NCI-H774 (cell line): ENCODE measurements at regions not wholly inside any gene's neighbourhood (a gene's known extent, or its start where the extent isn't known, plus 50 kb on each side); places are given as distances from the start of the nearest gene placed in this dataset.
"Not testable (repeated sequence)": the region's sequence is repeated elsewhere in the genome, so short reads cannot be mapped to it uniquely, and the experiment has no call there.

Source experiments
- DNase-seq: peaks from one replicate; lab custom pipeline; 2025; lab: John Stamatoyannopoulos, UW

DNA sequence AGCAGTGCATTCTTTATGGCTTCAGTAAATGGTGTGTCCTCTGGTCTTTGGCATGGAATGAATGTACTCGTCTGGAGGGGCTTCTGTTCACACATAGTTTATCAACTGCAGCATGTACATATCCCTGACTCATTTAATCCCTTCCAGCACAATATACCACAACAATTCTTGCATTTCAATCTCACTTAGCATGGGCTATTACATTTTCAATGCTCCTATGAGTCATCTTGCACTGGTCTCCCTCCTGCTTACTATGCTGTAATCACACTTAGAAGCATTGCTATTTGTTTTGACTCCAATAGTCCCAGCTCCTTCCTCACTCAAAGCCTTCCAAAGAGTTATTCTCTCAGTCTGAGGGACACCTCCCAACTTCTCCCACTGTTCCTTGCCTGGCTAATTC is 180.9 kb upstream of the NUDT10 start:
- DNase-seq, result no peak

DNA sequence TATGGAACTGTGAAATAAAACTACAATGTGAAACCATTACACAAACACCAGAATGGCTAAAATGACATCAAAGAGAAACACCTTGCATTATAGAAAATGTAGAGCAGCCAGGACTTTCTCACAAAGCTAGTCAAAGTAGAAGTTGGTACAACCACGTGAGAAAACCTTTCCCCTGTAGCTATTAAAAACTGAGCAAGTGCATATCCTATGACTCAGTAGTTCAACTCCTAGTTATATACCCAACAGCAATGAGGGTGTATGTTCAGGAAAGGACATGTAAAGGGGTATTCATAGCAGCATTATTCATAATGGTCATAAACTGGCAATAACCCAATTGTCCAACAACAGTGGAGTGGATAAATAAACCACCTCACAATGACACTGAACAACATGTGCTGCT is 177.5 kb upstream of the NUDT10 start:
- no peak for DNase-seq

DNA sequence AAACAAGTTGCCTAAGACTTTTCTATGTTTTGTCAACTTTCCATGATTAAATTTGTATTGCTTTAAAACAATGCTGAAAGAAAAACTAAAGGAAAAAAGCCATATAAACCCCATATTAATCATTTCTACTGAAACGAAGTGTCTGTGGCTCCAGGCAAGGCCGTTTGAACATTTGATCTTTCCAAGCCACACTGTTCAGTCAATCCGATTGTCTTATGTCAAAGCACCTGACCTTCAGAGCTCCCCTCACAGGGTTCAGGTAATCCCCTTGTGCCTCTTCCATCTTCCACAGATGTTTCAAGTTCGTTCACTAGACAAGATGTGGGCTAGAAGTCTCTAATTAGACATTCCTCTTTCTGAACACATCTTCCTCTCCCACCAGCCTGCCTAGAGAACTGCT is 177.1 kb upstream of the NUDT10 start:
- DNase-seq, result no peak

DNA sequence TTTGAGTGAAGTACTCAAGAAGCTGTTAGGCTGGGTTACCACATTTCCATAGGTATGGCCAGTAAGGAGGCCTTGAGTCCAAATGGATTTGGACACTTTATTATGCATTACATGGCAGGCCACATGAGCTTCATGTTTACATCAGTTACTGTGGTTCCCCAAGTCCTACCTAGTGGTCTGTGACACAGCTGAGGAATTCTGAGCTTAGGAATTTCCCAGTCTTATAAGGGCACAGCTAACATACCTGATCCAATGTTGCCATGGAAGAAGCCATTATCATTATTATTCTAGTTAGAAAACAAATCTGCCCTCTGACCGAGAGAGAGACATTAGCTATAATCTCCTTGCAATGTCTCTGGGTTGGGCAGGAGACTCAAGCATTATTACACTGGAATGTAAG is 174.4 kb upstream of the NUDT10 start:
- no peak for DNase-seq

DNA sequence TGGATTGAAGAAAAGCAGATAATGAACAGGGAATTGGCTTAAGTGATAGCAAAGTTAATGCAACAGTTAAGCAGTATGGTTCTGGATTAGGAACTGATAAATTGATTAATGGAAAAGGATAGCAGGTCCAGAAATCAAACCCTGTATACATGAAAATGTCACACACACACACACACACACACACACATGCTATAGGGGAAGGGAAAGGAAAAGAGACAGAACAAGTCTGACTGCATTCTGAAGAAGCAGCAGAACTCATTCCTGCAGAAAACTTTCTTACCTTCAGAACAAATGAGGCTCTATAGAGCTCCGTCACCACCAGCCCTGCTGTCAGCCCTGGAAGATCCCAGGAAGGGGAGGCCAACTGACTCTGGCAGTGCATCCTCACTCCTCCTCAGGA is 173.2 kb upstream of the NUDT10 start:
- DNase-seq, result not testable (repeated sequence)

DNA sequence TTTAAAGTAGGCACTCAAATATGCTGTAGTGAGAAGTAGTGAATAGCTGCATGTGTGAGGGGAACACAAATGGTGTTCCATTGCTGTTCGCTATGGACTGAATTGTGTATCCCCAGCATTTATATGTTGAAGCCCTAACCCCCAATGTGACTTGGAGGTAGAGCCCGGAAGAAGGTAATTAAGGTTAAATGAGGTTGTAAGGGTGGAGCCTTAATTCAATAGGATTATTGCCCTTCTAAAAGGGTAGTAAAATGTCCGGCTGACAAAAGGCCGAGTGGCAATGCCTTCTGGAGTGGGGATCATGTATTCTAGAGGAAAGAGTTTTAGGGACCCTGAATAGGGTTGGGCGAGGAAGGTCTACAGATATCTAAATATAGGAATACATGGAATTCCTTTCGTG is 168.9 kb upstream of the NUDT10 start:
- no peak for DNase-seq

DNA sequence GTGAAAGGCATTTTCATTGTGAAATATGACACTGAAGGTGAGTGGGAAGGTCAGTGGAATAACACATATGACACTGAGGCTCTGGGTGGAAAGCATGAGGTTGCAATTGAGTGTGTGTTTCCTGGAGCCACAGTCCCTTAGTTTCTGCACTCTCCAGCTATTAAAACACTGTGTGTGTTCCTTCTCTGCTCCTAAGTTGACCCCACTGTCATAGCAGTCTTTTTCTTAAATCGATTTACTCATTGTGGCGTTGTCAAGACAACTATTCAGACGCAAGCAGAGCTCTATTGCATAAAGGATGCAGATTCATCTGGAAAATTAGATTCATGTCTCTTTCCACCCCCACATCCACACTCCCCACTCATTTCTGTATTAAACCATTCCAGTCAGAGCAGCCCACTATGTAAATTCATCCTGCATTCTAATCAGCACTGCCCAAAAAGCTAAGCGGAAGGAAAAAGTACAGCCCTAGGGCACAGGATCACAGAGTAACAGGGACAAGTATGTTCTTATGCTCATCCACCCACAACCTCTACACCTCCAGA is 154.2 kb upstream of the NUDT10 start:
- not testable (repeated sequence) for DNase-seq

DNA sequence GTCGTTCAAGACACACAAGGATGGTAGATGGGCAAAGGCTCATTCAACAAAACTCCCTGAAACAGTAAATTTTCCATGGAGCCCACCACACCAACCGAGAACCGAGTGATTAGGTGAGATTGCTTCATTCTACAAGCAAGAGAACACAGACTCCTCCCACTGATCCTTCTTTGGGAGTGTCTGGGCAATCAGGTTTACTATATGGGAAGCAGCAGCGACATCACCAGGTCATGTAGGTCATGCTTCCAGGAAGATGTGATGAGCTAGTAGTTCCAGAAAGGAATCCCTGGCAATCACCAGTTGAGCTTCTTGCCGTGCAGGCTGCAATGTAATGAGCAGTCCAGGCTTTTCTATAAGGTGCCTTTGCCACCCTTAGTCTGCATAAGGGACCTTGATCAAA is 152.8 kb upstream of the NUDT10 start:
- not testable (repeated sequence) for DNase-seq

DNA sequence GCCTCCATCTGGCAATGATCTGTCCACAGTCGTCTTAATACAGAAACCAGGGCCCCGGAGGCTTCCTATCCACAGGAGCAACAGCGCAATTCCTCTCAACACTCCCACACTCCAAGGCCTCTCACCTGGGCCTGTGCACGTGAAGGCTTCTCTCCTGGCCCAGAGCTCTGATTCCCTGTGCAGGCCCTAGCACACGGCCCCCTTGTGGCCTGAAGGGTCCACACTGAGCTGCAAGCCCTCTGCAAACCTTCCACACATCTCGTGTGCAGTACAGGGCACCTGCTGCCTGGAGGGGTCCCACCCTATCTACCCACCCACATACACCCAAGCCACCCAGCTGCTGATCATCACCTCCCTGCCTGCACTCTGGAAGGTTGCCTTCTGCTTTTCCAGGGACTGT is 150.1 kb upstream of the NUDT10 start:
- no peak for DNase-seq

DNA sequence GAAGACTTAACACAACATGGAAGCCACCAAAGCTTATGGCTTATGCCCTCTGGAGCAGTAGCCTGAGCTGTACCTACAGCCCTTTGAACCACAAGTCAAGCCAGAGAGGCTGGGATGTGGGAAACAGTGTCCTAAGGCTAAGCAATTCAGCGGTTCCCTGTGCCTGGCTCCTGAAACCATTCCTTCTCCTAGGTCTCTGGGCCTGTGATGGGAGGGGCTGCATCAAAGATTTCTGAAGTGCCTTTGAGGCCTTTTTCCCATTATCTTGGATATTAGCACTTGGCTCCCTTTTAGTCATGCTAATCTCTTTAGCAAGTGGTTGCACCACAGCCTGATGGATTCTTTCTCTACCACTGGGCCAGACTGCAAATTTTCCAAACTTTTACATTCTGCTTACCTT is 140.5 kb upstream of the NUDT10 start:
- DNase-seq, result no peak

DNA sequence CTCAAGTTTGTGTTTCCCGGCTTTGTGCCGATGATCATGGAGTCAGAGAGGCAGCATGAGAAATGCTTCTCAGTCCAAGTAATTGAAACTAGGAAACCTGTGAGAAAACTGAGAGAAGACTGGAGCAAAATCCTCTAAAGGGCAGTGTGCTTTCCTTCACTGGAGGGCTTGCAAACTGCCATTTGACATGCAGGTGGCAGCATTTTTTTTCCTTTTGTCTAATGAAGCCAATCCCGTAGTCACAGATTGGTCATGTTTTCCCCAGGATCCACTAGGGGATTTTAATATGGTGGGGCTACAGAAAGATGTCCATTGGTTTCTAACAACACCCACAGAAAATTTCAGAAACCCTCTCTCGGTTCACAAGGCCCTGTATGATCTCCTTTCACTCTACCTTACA is 117.4 kb upstream of the NUDT10 start:
- DNase-seq, result no peak

DNA sequence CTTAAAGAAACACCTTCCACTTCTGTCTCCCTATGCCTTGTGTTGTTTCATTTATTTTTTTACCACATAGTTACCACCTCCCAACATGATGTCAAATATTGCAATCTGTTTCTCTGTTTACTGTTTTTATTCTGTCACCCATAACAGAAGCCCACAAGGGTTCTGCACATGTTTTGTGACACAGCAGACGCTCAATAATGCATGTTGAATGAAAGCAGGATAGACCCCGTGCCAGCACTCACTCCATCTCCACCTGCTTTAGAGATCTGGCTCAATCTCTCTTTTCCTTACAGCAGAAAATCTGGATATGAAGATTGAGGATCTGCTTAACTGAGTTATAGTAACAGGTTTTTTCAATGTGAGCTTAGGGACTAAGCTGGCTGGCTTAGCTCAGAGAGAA is 116.8 kb upstream of the NUDT10 start:
- no peak for DNase-seq

DNA sequence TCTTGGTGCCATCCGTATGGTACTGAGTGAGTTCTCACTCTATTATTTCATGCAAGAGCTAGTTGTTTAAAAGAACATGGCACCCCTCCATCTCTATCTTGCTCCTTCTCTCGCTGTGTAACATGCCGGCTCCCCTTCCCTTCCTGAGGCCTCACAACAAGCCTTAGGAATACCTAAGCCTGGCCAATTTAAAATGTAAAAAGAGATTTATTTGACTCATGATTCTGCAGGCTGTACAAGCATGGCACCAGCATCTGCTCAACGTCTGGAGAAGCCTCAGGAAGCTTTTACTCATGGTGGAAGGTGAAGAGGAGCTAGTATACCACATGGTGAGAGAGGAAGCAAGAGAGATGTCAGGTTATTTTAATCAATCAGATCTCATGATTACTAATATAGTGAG is 90.4 kb upstream of the NUDT10 start:
- no peak for DNase-seq

DNA sequence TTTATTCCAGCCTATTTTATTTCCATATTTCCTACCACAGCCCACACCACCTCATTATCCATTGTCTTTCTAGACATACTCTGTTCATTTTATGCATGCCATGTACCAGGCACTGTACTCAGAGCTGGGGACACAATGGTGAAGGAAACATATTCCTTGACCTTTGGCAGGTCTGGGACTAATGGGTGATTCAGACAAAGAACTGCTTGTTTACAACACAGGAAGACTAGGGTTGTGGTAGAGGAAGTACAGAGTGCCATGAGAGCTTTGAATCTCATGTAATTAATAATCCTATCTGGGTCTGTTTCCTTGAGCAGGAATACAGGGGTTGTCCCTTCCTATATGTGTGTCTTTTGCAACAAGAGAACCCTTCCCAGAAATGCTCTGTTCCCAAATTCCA is 75.1 kb upstream of the NUDT10 start:
- no peak for DNase-seq

DNA sequence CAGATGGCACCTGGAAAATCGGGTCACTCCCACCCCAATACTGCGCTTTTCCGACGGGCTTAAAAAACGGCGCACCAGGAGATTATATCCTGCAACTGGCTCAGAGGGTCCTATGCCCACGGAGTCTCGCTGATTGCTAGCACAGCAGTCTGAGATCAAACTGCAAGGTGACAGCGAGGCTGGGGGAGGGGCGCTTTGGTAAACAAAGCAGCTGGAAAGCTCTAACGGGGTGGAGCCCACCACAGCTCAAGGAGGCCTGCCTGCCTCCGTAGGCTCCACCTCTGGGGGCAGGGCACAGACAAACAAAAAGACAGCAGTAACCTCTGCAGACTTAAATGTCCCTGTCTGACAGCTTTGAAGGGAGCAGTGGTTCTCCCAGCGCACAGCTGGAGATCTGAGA is 70.4 kb upstream of the NUDT10 start:
- not testable (repeated sequence) for DNase-seq

DNA sequence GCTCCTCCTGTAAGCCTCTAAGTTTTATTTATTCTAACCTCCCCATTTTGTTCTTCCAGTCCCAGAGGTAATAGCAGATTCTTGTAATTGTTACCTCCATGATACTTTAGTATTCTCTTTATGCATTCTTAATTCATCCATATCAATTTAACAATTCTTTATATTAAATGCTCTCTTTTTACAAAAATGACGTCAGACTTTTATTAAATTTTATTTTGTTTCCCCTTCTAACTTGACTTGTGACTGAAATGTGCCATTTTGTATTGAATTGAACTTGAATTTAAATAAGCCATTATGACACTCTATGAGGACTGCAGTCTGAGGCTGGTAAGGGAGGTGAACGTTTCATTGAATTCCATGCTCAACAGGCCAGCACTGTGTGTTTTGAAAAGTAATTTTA is 60.0 kb upstream of the NUDT10 start:
- no peak for DNase-seq

DNA sequence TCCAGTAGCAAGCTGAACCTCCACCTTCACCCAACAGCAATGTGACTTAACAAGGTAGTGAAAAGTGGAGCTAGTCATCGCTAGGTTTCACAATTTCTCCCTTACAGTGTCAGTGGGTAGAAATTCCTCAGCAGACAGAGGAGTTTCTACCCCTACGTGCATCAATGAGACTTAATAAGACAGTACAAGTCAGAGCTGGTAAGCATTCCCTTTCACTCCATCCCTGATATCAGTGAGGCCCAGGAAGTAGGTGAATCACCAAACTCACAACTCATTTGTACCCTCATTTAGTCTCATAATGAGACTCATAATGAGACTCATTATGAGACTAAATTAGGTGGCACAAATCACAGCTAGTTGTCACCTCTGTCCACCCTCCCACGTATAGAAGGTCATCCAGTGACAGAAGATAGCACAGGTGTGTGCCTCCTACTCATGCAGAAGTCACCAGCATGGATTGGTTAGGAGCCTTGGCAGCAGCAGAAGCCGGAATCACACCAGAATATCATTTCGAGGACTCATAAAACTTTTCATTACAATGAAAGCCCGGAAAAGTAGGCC is 50.8 kb upstream of the NUDT10 start:
- no peak for DNase-seq
